Uterus (tissue), 3 donors: ENCODE measurements at regions not wholly inside any gene's neighbourhood (a gene's known extent, or its start where the extent isn't known, plus 50 kb on each side); places are given as distances from the start of the nearest gene placed in this dataset.
A peak's percentile ranks its signal among the peaks of the same experiment; 100 is the strongest.

ENCODE experiments used
- DNase-seq, 2 donors: peaks; one replicate each; pipeline ENCODE4 v3.0.0-alpha.2; 2019 to 2020
- H3K27ac ChIP-seq, 2 donors: fragments of 200-600 bp; sonication (generic); 1 replicate in 1 of 2; 2 replicates in 1 of 2; pipeline ENCODE4 v1.5.1; 2016 to 2018
- H3K27me3 ChIP-seq, 2 donors: fragments of 200-600 bp; sonication (generic); one replicate each; pipeline ENCODE4 v1.5.1; 2018 to 2019; ENCODE audit warnings: control low read depth in 1 of 2
- H3K36me3 ChIP-seq, 2 donors: fragments of 200-600 bp; sonication (generic); one replicate each; pipeline ENCODE4 v1.5.1; 2019; ENCODE audit warnings: control low read depth in 1 of 2
- H3K4me1 ChIP-seq, 2 donors: fragments of 200-600 bp; sonication (generic); one replicate each; pipeline ENCODE4 v1.5.1; 2018 to 2019; ENCODE audit warnings: control low read depth in 1 of 2
- H3K4me3 ChIP-seq, 2 donors: fragments of 200-600 bp; sonication (generic); 1 replicate in 1 of 2; 2 replicates in 1 of 2; pipeline ENCODE4 v1.5.1; 2018 to 2019; ENCODE audit warnings: mild to moderate bottlenecking in 1 of 2
- H3K9me3 ChIP-seq, 2 donors: fragments of 200-600 bp; sonication (generic); one replicate each; pipeline ENCODE4 v1.5.1; 2019; ENCODE audit warnings: control low read depth in 1 of 2
- CTCF ChIP-seq, 4 experiments: fragments of 200-600 bp in 2 of 4; fragments of 450-650 bp in 2 of 4; sonication (generic) in 2 of 4; IDR thresholded peaks; one replicate each; pipeline ENCODE4 v1.5.1; 2016 to 2019; ENCODE audit warnings: antibody characterized with exemption in 4 of 4, mild to moderate bottlenecking in 2 of 4, moderate library complexity in 1 of 4
- POLR2A ChIP-seq, 2 donors: fragments of 450-650 bp; IDR thresholded peaks; one replicate each; pipeline ENCODE4 v1.6.1; 2016; ENCODE audit warnings: antibody characterized with exemption in 2 of 2, mild to moderate bottlenecking in 1 of 2, moderate library complexity in 1 of 2
- intact Hi-C: fragments of 100-400 bp; cut with DNase I; formaldehyde crosslinking; loops from one replicate; pipeline ENCODE4 v1.15.1; 2023; ENCODE audit warnings: low total_unique reads
- donor health status: DM: yes; HTN: yes; CAD: no.

GRCh38 chr6:167564416-167565250 is 239.7 kb downstream of the TTLL2 start:
- H3K36me3 ChIP-seq, result no peaks in the 10 kb centered on the region
- no peak overlapping the region for H3K4me3 ChIP-seq
- H3K9me3 ChIP-seq, result no peaks in the 10 kb centered on the region
- no peak overlapping the region for H3K27ac ChIP-seq
- TF ChIP-seq POLR2A (IDR thresholded peaks at IDR 0.05), result no peak
- TF ChIP-seq CTCF (IDR thresholded peaks at IDR 0.05), result no peak
- DNase-seq, result peak in 1 of 2 donors; percentile 11
- peaks cover 0 to 6% of the 10 kb centered on the region in 2 donors for H3K4me1 ChIP-seq
- H3K27me3 ChIP-seq, result no peaks in the 10 kb centered on the region
- intact Hi-C loops, result no loop called here

DNA sequence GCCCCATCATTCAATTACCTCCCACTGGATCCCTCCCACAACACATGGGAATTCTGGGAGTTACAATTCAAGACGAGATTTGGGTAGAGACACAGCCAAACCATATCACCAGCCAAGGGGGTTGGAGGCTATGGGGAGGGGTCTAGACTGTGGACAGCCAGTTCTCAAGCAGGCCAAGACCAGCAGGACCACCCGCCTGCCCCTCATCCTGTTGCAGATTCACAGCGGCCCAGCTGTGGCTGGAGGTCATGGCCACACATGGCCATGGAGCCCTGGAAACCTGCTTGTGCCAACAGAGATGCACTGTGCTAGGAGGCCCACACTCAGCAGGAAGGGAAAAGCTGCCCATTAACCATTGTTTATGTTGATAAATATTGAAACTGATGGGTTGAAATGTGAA is 240.5 kb downstream of the TTLL2 start:
- no peak for TF ChIP-seq CTCF (IDR thresholded peaks at IDR 0.05)
- TF ChIP-seq POLR2A (IDR thresholded peaks at IDR 0.05), result no peak
- intact Hi-C loops, result no loop called here
- Histone ChIP-seq H3K27ac (no peak overlapping the region), H3K36me3 (no peaks in the 10 kb centered on the region), H3K27me3 (no peaks in the 10 kb centered on the region), H3K4me3 (no peak overlapping the region), H3K4me1 (peaks cover 0 to 6% of the 10 kb centered on the region in 2 donors), H3K9me3 (no peaks in the 10 kb centered on the region)
- peak in 1 of 2 donors; percentile 6 for DNase-seq

DNA sequence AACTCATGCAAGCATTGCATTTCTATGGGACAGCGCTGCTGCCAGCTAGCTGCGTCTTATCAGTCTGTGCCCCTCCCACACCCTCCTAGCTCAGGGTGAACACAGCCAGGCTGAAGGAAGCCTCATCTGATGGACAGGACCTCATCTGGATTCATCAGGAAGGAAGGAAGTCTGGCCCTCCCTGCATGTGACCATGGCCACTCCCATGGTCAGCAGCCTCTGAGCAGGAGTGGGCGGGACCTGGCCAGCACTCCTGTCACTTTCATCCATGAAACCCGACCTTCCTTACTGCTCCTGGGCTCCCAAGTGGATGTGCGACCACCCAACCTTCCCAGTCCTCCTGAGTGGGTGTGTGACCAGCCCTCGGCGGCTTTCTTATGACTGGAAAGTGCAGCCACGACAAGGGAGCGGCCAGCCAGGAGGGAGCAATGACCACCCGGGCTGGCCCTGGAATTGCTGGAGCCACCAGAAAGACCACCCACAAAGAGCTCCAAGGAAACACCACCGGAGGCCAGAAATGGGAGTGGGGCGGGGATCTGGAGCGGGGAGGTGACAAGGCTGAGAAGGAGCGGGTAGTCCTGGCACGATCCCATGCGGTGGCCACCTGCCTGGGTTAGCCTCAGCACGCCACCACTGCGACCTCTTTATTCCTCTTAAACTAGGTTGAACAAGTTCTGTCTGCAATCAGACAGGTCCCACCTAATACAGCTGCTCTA is 241.2 kb downstream of the TTLL2 start:
- Histone ChIP-seq H3K9me3 (no peaks in the 10 kb centered on the region), H3K27me3 (no peaks in the 10 kb centered on the region), H3K36me3 (no peaks in the 10 kb centered on the region), H3K27ac (peak overlapping the region; percentile 6 to 51), H3K4me3 (no peak overlapping the region), H3K4me1 (peaks cover 0 to 6% of the 10 kb centered on the region in 2 donors)
- intact Hi-C loops, result no loop called here
- DNase-seq, result peak in 1 of 2 donors; percentile 46
- no peak for TF ChIP-seq POLR2A (IDR thresholded peaks at IDR 0.05)
- no peak for TF ChIP-seq CTCF (IDR thresholded peaks at IDR 0.05)

GRCh38 chr6:167566711-167567141 is 241.8 kb downstream of the TTLL2 start:
- TF ChIP-seq CTCF (IDR thresholded peaks at IDR 0.05) (no peak), POLR2A (IDR thresholded peaks at IDR 0.05) (no peak)
- H3K36me3 ChIP-seq, result no peaks in the 10 kb centered on the region
- no peak for DNase-seq

More at GRCh38 chr6:167566711-167567141, 241.8 kb downstream of the TTLL2 start:
- Histone ChIP-seq H3K9me3 (no peaks in the 10 kb centered on the region), H3K27ac (no peak overlapping the region), H3K4me3 (no peak overlapping the region), H3K4me1 (peaks cover 0 to 6% of the 10 kb centered on the region in 2 donors), H3K27me3 (no peaks in the 10 kb centered on the region)
- intact Hi-C loops, result no loop called here
